22Rv1 (cell line): ENCODE measurements at regions not wholly inside any gene's neighbourhood (a gene's known extent, or its start where the extent isn't known, plus 50 kb on each side); places are given as distances from the start of the nearest gene placed in this dataset.
A peak's percentile ranks its signal among the peaks of the same experiment; 100 is the strongest.

Source experiments
- CTCF ChIP-seq: fragments of 450-650 bp; IDR thresholded peaks from 2 replicates; pipeline ENCODE4 v1.5.1; 2017; ENCODE audit warnings: mild to moderate bottlenecking
- ZFX ChIP-seq: fragments of 450-650 bp; IDR thresholded peaks from 2 replicates; pipeline ENCODE4 v1.6.1; 2017; ENCODE audit warnings: antibody characterized with exemption, borderline replicate concordance

DNA sequence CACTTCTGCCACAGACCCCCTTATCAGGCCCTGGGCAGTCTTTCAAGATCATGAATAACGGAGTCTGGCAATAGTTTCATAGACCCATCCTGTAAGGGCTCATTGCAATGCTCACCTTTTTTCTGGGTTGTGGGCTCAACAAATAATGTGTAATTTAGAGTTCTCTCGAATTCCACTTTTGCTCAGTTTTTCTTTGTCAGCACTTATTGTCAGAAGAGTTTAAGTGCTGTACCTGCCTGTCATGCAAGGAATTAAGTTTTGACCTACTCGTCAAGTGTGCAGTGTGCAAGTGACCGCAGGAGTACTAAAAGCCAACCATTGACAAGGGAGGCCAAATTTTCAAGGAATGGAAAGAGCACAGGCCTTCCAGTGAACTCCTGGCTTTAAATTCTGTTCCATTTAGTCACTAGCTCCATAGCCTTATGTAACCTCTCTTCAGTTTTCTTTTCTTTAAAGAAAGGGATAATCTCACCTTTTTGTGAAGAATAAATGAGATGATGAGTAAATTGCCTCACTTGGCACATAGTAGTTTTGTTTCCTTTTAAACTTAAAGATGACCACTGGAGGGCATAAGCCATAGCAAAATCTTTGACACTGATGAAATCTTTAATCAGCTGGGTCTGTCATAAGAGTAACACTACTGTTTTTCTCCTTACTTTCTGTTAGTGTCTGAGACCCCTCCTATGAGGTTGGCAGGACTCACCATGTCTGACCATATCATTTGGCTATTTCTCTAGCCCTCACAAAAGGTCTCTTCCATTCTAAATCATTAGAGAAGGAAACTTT is 313.3 kb downstream of the TYW1 start:
- TF ChIP-seq CTCF (peak; percentile 5; the same call in 1 of the 2 replicates), ZFX (no peak)
